NCI-H128 (cell line): ENCODE measurements at regions not wholly inside any gene's neighbourhood (a gene's known extent, or its start where the extent isn't known, plus 50 kb on each side); places are given as distances from the start of the nearest gene placed in this dataset.
"Not testable (repeated sequence)": the region's sequence is repeated elsewhere in the genome, so short reads cannot be mapped to it uniquely, and the experiment has no call there.

ENCODE experiments used
- DNase-seq: peaks from one replicate; lab custom pipeline; 2025; ENCODE audit not compliant: unreplicated experiment; lab: John Stamatoyannopoulos, UW

DNA sequence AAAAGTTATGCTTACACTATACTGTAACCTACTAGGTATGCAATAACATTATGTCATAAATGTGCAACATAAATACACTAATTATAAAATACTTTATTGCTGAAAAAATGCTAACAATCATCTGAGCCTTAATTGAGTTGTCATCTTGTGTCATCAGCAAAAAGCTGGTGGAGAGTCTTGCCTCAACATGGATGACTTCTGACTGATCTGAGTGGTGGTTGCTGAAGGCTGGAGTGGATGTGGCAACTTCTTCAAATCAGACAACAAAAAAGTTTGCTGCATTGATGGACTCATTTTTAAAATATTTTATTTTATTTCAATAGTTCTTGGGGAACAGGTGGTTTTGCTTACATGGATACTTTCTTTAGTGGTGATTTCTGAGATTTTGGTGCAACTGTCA is 93.9 kb upstream of the AMN1 start:
- DNase-seq = no peak

- no peak for DNase-seq
Observed at GRCh38 chr12:31821484-31821883, 92.7 kb upstream of the AMN1 start.

DNA sequence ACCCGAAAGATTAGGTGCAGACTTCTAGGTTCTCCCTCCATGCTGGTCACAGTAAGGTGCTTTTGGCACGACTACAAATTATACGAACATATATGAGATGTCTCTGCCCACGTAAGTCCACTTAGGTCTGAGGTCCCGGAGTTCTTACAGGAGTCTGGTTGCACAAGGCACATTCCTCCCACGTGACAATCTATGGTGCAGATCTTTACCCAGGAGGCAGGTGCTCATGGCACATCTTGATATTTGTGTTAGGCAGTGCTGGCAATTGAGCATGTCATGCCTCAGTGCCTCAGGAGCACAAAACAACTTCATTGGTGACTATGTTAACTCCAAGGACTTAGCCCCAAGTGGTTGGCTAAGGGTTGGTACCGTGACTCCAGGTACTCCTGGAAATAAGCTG is 92.0 kb upstream of the AMN1 start:
- DNase-seq = no peak

GRCh38 chr12:31819427-31819826 is 90.6 kb upstream of the AMN1 start:
- DNase-seq = no peak

DNA sequence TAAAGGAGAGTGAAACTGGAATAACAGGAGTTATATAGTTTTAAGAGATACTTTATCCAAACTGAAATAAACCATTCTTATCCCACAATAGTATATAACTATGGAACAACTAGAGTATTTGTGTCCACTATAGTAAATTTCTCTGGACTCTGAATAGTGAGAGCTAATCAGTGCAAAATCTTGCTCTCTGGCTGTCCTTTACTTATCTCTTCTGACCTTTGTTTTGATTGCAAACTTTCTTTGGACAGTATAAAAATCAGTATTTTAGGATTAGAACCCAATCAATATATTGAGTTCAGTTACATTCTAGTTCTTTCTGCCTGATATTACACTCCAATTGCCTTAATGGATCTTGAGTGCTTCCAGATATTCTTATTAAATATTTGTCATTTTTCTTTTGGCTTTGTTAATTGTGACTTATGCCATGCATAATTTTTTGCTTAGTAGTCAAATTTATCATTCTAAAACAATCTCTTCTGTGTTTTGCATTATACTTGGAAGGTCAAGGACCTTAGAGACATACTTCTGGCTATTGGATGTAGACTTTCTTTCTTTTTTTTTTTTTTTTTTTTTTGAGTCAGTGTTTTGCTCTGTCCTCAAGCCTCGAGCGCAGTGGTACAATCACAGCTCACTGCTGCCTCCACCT is 89.9 kb upstream of the AMN1 start:
- no peak for DNase-seq

DNA sequence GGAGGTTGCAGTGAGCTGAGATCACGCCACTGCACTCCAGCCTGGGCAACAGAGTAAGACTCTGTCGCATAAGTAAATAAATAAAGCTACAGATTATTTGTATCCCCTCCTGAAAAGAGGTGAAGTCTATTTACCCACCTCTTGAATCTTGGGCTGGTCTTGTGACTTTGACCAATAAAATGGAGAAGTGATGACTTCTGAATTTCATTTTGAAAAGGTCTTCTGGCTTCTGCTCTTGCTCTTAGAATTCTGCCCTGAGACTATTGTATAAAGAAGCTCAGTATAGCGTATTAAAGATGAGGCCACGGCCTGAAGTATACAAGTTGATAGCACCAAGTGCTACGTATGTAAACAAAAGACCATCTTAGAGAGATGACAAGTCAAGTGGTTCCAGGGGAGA is 88.3 kb upstream of the AMN1 start:
- no peak for DNase-seq

- no peak for DNase-seq
Observed at GRCh38 chr12:31815096-31815495, 86.3 kb upstream of the AMN1 start.

- no peak for DNase-seq
Observed at GRCh38 chr12:31813305-31813704, 84.5 kb upstream of the AMN1 start.

GRCh38 chr12:31807773-31808097 is 78.9 kb upstream of the AMN1 start:
- DNase-seq = no peak

DNA sequence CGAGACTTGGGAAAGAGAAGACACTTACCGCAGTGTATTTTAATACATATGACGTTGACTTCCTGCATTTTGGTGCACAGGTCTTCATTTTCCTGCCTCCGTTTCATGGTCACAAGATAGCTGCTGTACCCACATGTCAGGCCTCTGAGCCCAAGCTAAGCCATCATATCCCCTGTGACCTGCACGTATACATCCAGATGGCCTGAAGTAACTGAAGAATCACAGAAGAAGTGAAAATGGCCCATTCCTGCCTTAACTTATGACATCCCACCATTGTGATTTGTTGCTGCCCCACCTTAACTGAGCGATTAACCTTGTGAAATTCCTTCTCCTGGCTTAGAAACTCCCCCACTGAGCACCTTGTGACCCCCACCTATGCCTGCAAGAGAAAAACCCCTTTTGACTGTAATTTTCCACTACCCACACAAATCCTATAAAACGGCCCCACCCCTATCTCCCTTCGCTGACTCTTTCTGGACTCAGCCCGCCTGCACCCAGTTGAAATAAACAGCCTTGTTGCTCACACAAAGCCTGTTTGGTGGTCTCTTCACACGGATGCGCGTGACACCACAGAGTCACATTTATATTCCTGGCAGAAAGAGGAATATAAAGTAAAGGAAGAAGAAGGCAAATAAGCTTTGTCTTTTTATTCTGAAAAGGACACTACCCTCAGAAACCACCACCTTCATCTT is 78.4 kb upstream of the AMN1 start:
- not testable (repeated sequence) for DNase-seq

- not testable (repeated sequence) for DNase-seq
Observed at GRCh38 chr12:31805681-31806080, 76.9 kb upstream of the AMN1 start.

GRCh38 chr12:31804707-31805106 is 75.9 kb upstream of the AMN1 start:
- not testable (repeated sequence) for DNase-seq

DNA sequence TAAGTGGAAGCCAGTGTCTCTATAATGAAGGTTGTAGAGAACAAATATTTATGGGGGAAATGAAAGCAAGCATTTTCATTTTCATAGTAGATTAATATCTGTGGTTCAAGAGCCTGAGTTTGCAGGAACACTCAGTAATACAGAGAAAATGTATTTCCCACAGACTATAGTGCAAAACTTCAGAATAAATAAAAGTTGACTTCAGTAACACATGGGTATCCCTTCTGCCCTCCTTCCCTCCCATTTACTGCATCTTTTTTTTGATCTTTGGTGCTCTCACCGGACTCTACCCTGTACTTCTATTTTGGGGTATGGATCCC is 75.3 kb upstream of the AMN1 start:
- no peak for DNase-seq

DNA sequence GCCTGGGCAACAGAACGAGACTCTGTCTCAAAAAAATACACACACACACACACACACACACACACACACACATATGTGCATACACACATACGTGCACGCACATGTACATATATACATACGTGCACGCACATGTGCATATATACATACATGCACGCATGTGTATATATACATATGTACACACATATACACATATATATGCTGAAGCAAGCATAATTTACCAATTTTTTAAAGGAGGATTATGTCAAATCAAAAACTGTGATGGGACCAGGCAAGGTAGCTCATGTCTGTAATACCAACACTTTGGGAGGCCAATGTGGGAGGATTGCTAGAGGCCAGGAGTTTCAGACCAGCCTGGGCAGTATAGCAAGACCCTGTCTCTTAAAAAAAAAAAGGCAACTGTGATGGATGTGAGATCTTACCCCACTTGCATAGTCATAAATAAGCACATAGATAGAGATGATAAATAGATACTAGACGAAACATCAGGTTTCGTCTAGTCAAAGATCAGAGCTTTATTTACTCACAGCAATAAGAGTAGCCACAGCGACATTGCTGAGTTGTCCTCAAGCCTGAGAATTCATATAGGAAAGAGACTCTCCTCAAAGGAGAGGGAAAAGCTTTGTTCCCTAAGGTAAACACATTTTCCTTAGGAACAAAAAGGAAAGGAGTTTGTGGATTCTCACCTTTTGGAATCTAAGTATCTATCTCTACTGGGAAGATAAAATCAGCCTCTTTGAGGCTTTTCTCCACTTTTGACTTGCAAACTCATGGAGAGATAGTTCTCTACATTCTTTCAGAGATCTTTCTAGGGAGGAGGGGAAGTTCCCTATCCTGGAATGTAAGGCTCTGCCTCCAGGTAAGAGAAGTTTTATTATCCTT is 74.7 kb upstream of the AMN1 start:
- DNase-seq = no peak

GRCh38 chr12:31801872-31802271 is 73.1 kb upstream of the AMN1 start:
- no peak for DNase-seq

GRCh38 chr12:31797230-31797872 is 68.5 kb upstream of the AMN1 start:
- DNase-seq = no peak

GRCh38 chr12:31796270-31796951 is 67.6 kb upstream of the AMN1 start:
- no peak for DNase-seq

- no peak for DNase-seq
Observed at GRCh38 chr12:31794745-31795144, 65.9 kb upstream of the AMN1 start.

DNA sequence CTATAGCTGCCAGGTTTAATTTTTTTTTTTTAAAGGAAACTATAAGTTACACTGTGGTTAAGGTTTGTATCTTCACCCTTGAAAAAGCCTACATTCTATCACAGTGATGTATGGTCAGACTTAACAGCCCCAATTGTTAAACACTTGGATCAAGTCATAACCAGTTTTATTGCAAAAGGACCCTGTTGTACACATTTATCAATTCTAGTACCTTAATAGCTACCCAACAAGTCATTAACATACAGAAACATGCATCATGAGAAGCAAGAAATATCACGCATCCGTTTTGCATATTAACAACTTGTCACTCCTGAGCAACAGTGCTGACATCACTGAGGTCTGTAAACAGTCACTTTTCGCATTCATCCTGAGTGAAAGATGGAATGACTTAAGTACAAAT is 62.4 kb upstream of the AMN1 start:
- DNase-seq = not testable (repeated sequence)

DNA sequence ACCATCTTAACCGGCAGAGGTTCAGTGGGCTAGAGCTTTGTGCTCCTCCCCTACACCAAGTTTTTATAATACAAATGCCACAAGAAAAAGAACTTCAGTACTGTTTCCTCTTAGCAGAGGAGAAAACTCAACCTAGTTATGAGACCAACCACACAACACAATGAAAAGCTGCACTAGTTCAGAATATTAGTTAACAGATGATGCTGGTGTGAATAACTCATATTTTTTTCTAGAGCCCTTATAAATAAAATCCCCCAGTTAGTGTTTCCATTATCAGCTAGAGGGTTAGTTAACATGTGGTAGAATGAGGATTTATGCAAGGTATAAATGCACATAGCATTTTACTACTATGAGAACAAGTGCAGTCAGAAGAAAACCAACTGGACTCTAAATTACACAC is 61.9 kb upstream of the AMN1 start:
- no peak for DNase-seq

DNA sequence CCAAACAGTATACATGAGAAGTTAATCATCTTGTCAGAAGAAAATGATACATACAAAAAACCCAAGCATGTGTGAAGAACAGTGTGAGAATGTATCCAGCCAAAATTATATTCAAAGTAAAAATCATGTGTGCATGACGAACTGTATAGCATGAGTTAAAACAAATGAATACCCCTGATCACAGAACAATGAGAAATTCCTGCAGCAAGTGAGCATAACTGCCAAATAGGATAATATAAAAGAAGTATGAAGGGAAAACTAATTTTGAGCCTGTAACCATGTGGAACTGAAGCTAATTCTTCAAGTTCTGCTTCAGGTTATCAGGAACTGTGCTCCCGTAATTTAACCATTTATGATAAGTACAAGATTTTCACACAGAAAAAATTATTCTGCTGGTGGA is 56.5 kb upstream of the AMN1 start:
- DNase-seq = no peak
